ENCODE measurements at regions not wholly inside any gene's neighbourhood (a gene's known extent, or its start where the extent isn't known, plus 50 kb on each side); places are given as distances from the start of the nearest gene placed in this dataset.

GRCh38 chr6:84344005-84344404 lies 116.6 kb upstream of the CEP162 start:
- TF ChIP-seq CTCF (IDR thresholded peaks at IDR 0.05) (no peak), POLR2A (IDR thresholded peaks at IDR 0.05) (no peak), EP300 (IDR thresholded peaks at IDR 0.05) (no peak)

Measured in stomach (tissue), 4 donors.